GM10248 (cell line): ENCODE measurements at regions not wholly inside any gene's neighbourhood (a gene's known extent, or its start where the extent isn't known, plus 50 kb on each side); places are given as distances from the start of the nearest gene placed in this dataset.

ENCODE experiments used
- CTCF ChIA-PET: fragments of 300-600 bp; sonication (Branson Sonifier 250); formaldehyde crosslinking; extraction: SDS; loops from one replicate; lab custom pipeline; 2021; ENCODE audit warnings: antibody characterized with exemption; lab: Yijun Ruan, JAX
- POLR2A ChIA-PET: fragments of 350-650 bp; sonication (Branson Sonifier 250); formaldehyde crosslinking; extraction: SDS; loops from one replicate; lab custom pipeline; 2020; ENCODE audit warnings: antibody characterized with exemption; lab: Yijun Ruan, JAX
- DNase-seq: peaks from one replicate; pipeline ENCODE4 v3.0.0; 2012; ENCODE audit errors: extremely low spot score
- CTCF ChIP-seq: IDR thresholded peaks from 2 replicates; pipeline ENCODE4 v1.5.1; 2012; ENCODE audit warnings: mild to moderate bottlenecking, low read depth; ENCODE audit errors: extremely low read depth, missing control alignments, control extremely low read depth

- POLR2A ChIA-PET, result no interaction called here
- CTCF ChIA-PET, result interaction anchor here (0.6 to 1.3 kb wide), 2 partner anchors 10 to 278 kb away, joined by 3 read pairs; no protein-coding TSS in a partner anchor
- DNase-seq, result no peak
- no peak for TF ChIP-seq CTCF
These were observed 89.7 kb downstream of the GMNC start for GRCh38 chr3:190772831-190773230.

- TF ChIP-seq CTCF, result no peak
- POLR2A ChIA-PET, result no interaction called here
- no peak for DNase-seq
- CTCF ChIA-PET, result interaction anchor here (1.3 kb wide), 1 partner anchor 36 kb away, joined by 3 read pairs; no protein-coding TSS in a partner anchor
These were observed 93.6 kb downstream of the GMNC start for GRCh38 chr3:190768891-190769290.

DNA sequence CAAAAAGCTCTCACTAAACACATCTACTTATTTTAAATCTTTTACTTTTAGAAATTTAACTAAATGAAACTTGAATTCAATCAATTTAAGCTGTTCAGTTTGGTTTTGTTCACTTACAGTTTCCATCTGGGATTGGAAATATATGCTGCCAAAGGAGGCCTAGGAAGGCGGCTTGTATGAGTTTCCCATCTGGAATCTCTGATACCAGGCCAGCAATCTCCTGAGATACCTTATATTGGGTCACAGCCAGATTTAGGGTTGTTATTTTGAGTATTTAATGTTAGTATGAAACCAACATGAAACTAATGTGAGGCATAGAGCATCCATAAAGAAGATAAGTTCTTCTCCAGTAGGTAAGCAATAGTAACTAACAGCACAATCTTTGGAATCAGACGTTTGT lies 94.6 kb downstream of the GMNC start:
- DNase-seq, result no peak
- POLR2A ChIA-PET, result no interaction called here
- no peak for TF ChIP-seq CTCF
- CTCF ChIA-PET, result interaction anchor here (1.3 kb wide), 1 partner anchor 37 kb away, joined by 3 read pairs; no protein-coding TSS in a partner anchor

- CTCF ChIA-PET, result interaction anchor here (1.0 kb wide), 1 partner anchor 12 kb away, joined by 3 read pairs; no protein-coding TSS in a partner anchor
- no peak for DNase-seq
- TF ChIP-seq CTCF, result no peak
- POLR2A ChIA-PET, result no interaction called here
These were observed 98.0 kb downstream of the GMNC start for GRCh38 chr3:190764231-190765134.

DNA sequence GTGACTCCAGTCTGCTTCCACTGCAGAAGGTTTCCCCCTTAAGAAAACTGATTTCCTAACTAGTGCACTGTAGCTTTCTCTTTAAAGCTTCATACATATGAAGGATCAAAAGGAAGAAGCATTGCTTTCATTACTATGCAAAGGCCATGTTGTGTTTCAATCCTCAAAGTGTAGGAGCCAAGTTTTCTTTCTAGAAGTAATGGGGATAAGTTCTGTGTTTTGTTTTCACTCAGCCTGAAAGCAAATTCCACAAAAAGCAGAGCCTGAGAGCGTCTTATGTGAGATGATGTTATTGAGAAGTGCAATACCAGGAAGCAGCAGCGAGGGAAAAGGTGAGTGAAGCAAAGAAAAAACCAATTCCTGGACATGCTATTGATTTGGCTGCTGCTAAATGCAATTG lies 99.7 kb downstream of the GMNC start:
- POLR2A ChIA-PET, result no interaction called here
- no peak for TF ChIP-seq CTCF
- CTCF ChIA-PET, result interaction anchor here (1.0 kb wide), 2 partner anchors 10 to 288 kb away, joined by 3 read pairs; no protein-coding TSS in a partner anchor
- DNase-seq, result no peak

DNA sequence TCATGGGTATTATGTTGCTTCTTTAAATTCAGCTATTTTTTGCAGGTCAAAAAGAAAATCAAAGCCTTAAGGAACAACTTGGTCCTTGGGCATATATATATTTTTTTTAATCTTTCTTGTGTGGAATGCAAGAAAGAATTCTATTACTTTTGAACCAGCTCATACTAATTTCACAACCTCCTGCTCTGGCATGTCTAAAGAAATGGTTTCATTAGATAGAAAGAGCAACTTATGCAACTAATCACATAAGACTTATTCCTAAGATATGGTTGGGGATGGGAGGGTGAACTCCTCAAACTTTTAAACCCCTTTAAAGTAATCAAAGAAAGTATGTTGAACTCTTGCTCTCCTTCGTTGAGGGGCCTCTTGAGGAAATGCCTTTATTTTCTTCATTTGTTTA lies 114.9 kb downstream of the GMNC start:
- no peak for DNase-seq
- POLR2A ChIA-PET, result no interaction called here
- CTCF ChIA-PET, result interaction anchor here (0.9 to 1.0 kb wide), 2 partner anchors 10 to 13 kb away, joined by 3 to 4 read pairs; no protein-coding TSS in a partner anchor
- no peak for TF ChIP-seq CTCF
